ENCODE measurements at regions not wholly inside any gene's neighbourhood (a gene's known extent, or its start where the extent isn't known, plus 50 kb on each side); places are given as distances from the start of the nearest gene placed in this dataset.

- TF ChIP-seq POLR2A (IDR thresholded peaks at IDR 0.05), result no peak
- no peak for TF ChIP-seq CTCF (IDR thresholded peaks at IDR 0.05)
Observed at GRCh38 chr11:37105427-37105826, 507.4 kb upstream of the RAG2 start.

Data from uterus (tissue), 2 donors.